Fibroblast of skin of left quadriceps (primary cell): ENCODE measurements at regions not wholly inside any gene's neighbourhood (a gene's known extent, or its start where the extent isn't known, plus 50 kb on each side); places are given as distances from the start of the nearest gene placed in this dataset.
"Not testable (repeated sequence)": the region's sequence is repeated elsewhere in the genome, so short reads cannot be mapped to it uniquely, and the experiment has no call there.

Experiments
- DNase-seq, 2 experiments: peaks; one replicate each; pipeline ENCODE4 v3.0.0-alpha.2; 2013; ENCODE audit warnings: low read depth in 2 of 2

- no peak for DNase-seq
Measured at GRCh38 chr12:97713270-97713669, 250.7 kb downstream of the RMST start.

DNA sequence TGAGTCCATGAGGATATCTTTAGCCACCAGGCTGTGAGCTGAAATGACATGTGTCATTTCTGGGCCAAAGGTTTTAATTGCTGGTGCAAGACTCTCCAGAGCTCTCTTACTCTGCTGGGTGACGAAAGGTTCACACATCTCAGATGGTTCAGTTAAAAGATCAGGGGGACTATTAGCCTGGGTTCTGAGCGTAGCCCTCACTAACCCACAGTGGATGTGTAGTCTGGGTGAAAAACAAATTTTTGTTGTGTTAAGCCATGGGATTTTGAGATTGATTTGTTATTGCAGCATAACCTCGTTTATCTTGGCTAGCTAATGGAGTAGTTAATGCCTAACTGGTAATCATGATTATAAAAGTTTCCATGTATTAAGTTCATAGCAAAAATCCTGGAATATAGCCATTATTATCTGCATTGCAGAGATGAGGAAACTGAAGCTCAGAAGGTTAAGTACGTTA lies 251.5 kb downstream of the RMST start:
- DNase-seq: no peak

GRCh38 chr12:97716356-97716755 lies 253.8 kb downstream of the RMST start:
- DNase-seq: no peak

GRCh38 chr12:97723801-97724200 lies 261.2 kb downstream of the RMST start:
- not testable (repeated sequence) for DNase-seq

DNA sequence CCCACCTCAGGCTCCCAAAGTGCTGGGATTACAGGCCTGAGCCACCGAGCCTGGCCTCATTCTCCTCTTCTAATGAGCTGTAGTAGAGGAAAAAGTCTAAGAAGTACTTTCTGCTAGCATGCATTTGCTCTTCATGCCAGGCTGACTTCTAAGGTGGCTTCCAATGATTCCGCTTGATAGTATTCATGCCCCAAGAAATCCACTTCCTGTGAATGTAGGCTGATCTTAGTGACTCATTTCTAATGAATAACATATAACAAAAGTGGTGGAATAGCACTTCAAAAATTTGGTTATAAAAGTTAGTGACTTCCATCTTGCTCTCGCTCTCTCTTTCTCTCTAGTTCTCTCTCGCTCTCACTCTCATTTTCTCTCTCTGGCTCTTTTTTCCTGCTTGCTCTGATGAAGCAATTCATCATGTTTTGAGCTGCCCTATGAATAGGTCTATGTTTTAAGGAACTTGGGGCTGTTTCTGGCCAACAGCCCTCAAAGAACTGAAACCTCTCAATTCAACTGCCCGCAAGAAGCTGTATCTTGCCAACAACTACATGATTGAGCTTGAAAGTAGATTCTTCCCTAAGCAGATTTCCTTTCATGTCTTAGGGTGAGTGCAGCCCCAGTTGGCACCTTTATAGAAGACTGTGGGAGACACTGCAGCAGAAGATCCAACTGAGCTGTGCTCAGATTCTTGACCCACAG lies 282.9 kb downstream of the RMST start:
- DNase-seq: no peak

- no peak for DNase-seq
Measured at GRCh38 chr12:97748298-97748697, 285.7 kb downstream of the RMST start.

DNA sequence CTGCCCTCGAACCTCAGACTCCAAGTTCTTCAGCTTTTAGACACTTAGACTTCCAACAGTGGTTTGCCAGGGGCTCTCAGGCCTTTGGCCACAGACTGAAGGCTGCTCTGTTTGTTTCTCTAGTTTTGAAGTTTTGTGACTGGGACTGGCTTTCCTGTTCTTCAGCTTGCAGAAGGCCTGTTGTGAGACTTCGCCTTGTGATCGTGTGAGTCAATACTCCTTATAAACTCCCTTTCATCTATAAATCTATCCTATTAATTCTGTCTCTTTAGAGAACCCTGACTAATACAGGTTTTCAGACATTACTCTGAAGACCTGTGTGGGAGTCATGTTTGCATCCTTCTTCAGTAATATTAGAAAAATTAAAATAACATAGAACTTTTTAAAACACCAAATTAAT lies 289.1 kb downstream of the RMST start:
- DNase-seq: no peak

DNA sequence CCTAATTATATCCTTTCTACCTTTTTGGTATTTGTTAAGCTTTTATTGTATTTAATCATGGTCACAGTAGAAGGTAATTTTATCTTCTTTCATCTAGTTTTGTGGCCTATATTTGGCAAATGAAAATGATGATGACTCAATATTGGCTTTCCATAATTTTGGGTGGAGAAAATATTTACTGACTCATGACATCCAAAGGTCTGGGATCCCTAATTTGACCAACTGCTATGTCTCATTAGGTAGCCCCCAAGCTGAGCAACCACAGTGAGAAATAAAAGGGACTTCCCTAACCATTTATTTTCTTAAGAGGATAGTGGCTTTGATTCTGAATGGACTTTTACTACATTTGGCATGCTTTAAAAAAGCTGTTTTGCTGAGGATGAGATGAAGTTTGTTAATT lies 289.5 kb downstream of the RMST start:
- no peak for DNase-seq

DNA sequence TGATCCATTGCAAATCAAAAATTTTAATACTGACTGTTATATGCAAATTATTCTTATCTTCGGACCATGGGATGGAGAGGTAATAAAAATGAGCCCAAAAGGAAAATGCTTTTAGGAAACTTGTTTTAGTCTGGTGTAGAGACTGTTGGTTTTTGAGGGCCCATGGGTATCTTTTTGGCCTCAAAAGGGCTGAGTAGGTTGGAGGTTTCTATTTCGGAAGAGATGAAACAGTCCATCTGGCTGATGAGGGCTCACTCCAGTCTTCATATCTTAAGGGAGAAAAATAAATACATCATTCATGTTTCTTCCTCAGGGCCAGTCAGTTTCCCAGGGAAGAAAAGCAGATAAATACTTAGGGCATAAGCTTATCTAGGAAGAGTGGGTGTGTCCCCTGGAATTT lies 290.7 kb downstream of the RMST start:
- DNase-seq: no peak

DNA sequence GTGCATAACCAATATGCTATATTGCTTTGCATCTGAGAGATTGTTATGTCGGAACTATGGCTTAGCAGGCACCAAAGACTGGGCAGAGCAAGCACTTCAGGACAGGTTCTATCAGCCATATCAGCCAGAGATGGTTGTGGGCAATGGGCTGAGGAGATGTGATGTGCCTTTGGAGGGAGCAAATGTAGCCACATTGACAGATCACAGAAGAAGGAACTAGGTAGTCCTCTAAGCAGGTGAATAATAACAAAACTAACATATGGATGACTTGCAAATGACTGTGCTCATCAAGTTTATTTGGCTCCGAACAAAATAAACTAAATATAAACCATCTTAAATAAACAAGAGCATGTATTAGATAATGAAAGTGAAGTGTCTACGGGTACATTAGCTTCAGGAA lies 291.7 kb downstream of the RMST start:
- no peak for DNase-seq

DNA sequence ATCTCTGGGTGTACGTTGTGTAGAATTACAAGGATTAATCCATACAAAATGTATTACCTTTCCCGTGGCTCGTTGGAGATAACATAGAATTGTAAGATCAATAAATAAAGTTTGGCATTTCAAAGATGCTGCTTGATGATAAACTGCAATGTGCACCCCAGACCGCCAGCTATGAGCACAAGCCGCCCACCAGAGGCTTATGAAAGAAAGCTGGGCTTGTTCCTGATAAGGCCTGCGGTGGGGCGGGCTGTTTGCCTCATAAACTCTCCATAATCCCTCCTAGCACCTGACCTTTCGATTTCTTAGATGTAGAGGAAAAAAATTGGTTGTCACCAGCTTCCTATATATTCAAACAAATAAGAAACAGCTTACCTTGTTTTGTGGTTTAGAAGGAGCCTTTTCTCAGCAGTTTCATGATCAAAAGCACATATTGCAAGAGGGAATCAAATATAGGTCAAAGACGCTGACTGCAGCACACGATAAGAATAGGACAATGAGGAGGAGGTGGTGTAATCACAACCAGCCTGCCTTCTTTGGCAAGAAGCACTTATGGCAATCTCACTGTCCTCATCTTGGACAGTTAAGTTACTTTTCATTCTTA lies 293.6 kb downstream of the RMST start:
- DNase-seq: no peak

- no peak for DNase-seq
Measured at GRCh38 chr12:97756741-97757140, 294.1 kb downstream of the RMST start.

DNA sequence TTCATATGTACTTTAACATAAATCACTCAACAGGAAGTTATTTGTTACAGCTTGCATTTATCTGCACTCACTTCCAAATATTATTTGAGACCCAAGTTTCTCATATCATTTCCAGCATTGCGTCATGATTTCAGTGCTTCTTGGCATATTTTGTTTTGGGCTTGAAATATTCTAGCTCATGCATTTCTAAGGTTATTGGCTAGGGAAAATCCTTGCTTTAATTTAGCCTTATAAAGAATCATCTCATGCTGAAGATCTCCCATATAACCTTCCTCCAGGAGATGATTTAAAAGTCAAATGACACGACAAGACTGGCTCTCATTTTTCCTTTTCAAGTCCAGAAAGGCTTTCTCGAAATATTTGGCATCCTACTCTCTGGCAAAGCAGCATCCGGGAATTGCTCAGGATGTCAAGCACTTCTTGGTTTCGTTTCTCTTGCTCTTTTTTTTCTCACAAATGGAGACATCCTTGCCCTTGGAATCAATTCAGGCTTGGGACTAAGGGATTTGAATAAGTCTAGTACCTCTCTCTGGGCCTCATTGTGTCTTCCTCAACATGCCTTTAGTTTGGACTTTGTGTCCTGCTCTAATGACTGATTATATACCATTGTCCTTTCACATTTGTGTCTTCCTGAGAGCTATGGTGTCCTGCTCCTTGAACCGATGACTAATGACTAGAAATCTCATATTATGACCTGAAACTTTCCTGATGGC lies 295.0 kb downstream of the RMST start:
- no peak for DNase-seq

DNA sequence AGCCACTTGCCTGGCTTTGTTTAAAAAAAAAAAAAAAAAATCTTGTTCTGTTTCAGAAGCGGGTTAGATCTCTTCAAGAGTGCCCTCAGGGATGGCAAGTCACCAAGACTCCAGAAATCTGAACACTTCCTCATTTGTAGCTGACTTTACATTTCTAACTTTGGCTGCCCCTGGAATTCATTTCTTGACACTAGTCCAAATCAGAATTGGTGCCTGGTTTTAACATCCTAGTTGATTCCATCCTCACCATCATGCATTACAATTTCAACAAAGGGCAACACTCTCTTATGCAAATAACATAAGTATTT lies 295.5 kb downstream of the RMST start:
- DNase-seq: no peak

- DNase-seq: no peak
Measured at GRCh38 chr12:97758586-97758985, 296.0 kb downstream of the RMST start.

GRCh38 chr12:97760601-97761000 lies 298.0 kb downstream of the RMST start:
- no peak for DNase-seq

GRCh38 chr12:97763113-97763512 lies 300.5 kb downstream of the RMST start:
- DNase-seq: no peak

GRCh38 chr12:97764700-97765099 lies 302.1 kb downstream of the RMST start:
- no peak for DNase-seq

DNA sequence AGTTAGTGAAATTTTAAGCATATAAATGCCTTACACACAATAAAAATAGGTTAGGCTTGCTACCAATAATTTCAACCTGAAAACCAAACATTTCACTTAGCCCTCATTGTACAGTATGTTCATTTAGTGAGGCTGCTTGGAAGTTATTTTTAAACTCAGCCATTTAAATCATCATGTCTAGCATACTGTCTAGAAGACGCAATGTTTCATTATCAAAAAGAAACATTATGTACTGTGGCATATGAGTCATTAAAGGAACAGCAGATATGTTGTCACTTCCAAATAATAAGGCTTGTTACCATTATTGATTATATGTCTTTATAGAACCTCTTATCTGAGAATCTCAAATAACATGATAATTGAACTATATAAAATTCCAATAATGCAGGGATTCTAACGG lies 304.7 kb downstream of the RMST start:
- DNase-seq: no peak

DNA sequence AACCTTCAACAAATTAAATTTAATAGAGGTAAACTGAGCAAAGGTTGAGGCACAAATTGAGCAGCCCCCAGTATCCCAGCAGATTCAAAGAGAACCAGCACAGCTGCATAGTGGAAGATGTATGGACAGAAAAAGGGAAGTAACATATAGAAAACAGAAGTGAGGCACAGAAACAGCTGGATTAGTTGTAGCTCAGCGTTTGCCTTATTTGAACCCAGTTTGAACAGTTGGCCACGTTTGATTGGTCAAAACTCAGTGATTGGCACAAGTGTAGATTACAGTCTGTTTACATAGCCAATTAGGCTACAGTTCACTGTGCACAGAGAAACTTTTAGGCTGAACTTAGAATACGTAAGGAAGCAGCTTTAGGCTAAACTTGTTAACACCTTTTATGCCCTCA lies 315.5 kb downstream of the RMST start:
- DNase-seq: no peak

DNA sequence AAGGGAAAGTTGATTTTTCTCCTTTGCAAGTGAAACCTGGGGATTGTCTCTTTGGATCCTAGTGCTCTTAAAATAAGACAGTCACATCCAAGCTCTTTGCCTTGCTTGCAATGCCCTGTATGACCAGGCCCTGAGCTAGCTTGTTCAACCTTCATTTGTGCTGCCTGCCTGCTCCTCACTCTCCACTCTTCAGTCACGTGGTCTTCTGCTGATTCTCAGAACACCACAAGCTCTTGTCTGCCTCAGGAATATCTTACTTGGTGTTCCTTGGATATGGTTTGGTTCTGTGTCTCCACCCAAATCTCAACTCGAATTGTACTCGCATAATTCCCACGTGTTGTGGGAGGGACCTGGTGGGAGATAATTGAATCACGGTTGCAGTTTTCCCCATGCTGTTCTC lies 318.7 kb downstream of the RMST start:
- DNase-seq: no peak

GRCh38 chr12:97784904-97785303 lies 322.3 kb downstream of the RMST start:
- no peak for DNase-seq

GRCh38 chr12:97790281-97790680 lies 327.7 kb downstream of the RMST start:
- no peak for DNase-seq
